CD8-positive, alpha-beta memory T cell (primary cell): ENCODE measurements at regions not wholly inside any gene's neighbourhood (a gene's known extent, or its start where the extent isn't known, plus 50 kb on each side); places are given as distances from the start of the nearest gene placed in this dataset.

ENCODE experiments used
- CTCF ChIA-PET: fragments of 350-600 bp; sonication (Branson Sonifier 250); formaldehyde crosslinking; loops from one replicate; lab custom pipeline; 2021; ENCODE audit warnings: antibody characterized with exemption; lab: Charles Lee
- POLR2A ChIA-PET: fragments of 350-600 bp; sonication (Branson Sonifier 250); formaldehyde crosslinking; loops from one replicate; lab custom pipeline; 2021; ENCODE audit warnings: antibody characterized with exemption; lab: Charles Lee
- DNase-seq, 5 donors: peaks; one replicate each; pipeline versions ENCODE4 v3.0.0 to v3.0.0-alpha.2; 2020 to 2022; ENCODE audit warnings: mixed read lengths in 1 of 5
- H3K27ac ChIP-seq: one replicate; pipeline ENCODE4 v1.7.0; 2013; ENCODE audit warnings: low read depth, mild to moderate bottlenecking, low read length, moderate library complexity
- H3K27me3 ChIP-seq: 2 replicates; pipeline ENCODE4 v1.7.0; 2013; ENCODE audit warnings: low read length, mild to moderate bottlenecking; ENCODE audit not compliant: insufficient read depth, poor library complexity, severe bottlenecking
- H3K36me3 ChIP-seq: 2 replicates; pipeline ENCODE4 v1.7.0; 2013; ENCODE audit warnings: mild to moderate bottlenecking, low read length, moderate library complexity; ENCODE audit not compliant: insufficient read depth
- H3K4me1 ChIP-seq: 2 replicates; pipeline ENCODE4 v1.7.0; 2013; ENCODE audit warnings: mild to moderate bottlenecking, low read length, moderate library complexity; ENCODE audit not compliant: insufficient read depth
- H3K4me3 ChIP-seq: 2 replicates; pipeline ENCODE4 v1.7.0; 2013; ENCODE audit warnings: mild to moderate bottlenecking, low read length
- H3K9me3 ChIP-seq: 2 replicates; pipeline ENCODE4 v1.7.0; 2013; ENCODE audit warnings: mild to moderate bottlenecking, low read length
- H3K27ac Mint-ChIP-seq, 8 donors: one replicate each; pipeline ENCODE4 v1.8.0; 2020 to 2021; ENCODE audit warnings: mixed read lengths in 8 of 8, mild to moderate bottlenecking in 6 of 8, inconsistent platforms in 3 of 8, moderate library complexity in 3 of 8
- H3K27me3 Mint-ChIP-seq, 2 donors: one replicate each; pipeline ENCODE4 v1.8.0; 2020 to 2021; ENCODE audit warnings: mixed read lengths in 2 of 2, mild to moderate bottlenecking in 1 of 2, moderate library complexity in 1 of 2
- H3K36me3 Mint-ChIP-seq, 3 donors: one replicate each; pipeline ENCODE4 v1.8.0; 2020 to 2021; ENCODE audit warnings: mixed read lengths in 3 of 3, inconsistent platforms in 1 of 3, mild to moderate bottlenecking in 1 of 3
- H3K4me1 Mint-ChIP-seq, 3 donors: one replicate each; pipeline ENCODE4 v1.8.0; 2020 to 2021; ENCODE audit warnings: mixed read lengths in 3 of 3, inconsistent platforms in 1 of 3, mild to moderate bottlenecking in 1 of 3
- H3K4me3 Mint-ChIP-seq, 7 donors: one replicate each; pipeline ENCODE4 v1.8.0; 2020 to 2021; ENCODE audit warnings: mixed read lengths in 7 of 7, mild to moderate bottlenecking in 6 of 7, moderate library complexity in 4 of 7, inconsistent platforms in 2 of 7
- H3K9me3 Mint-ChIP-seq, 5 donors: one replicate each; pipeline ENCODE4 v1.8.0; 2020 to 2022; ENCODE audit warnings: mixed read lengths in 5 of 5, mild to moderate bottlenecking in 3 of 5, moderate library complexity in 2 of 5, inconsistent platforms in 1 of 5

- Histone ChIP-seq H3K36me3 (peaks cover 8% of the 10 kb centered on the region), H3K4me1 (peaks cover 19% of the 10 kb centered on the region), H3K9me3 (no peaks in the 10 kb centered on the region), H3K27ac (no peak overlapping the region), H3K27me3 (no peaks in the 10 kb centered on the region), H3K4me3 (no peak overlapping the region)
- POLR2A ChIA-PET, result interaction anchor here (0.7 kb wide), 1 partner anchor 18 kb away, joined by 3 read pairs; no protein-coding TSS in a partner anchor
- no peak overlapping the region for H3K27ac Mint-ChIP-seq
- H3K9me3 Mint-ChIP-seq, result no peaks in the 10 kb centered on the region
- DNase-seq, result no peak
- peaks cover 0 to 21% (median 5%) of the 10 kb centered on the region in 3 donors for H3K36me3 Mint-ChIP-seq
- no peaks in the 10 kb centered on the region for H3K27me3 Mint-ChIP-seq
- CTCF ChIA-PET, result interaction anchor here (1.6 to 8.6 kb wide), 2 partner anchors 264 to 281 kb away, joined by 9 to 136 read pairs; no protein-coding TSS in a partner anchor
- peaks cover 16 to 22% (median 19%) of the 10 kb centered on the region in 3 donors for H3K4me1 Mint-ChIP-seq
- H3K4me3 Mint-ChIP-seq, result no peak overlapping the region
These were observed 58.4 kb downstream of the SLC25A47 start for GRCh38 chr14:100381395-100382105.

GRCh38 chr14:100382106-100382455 lies 58.9 kb downstream of the SLC25A47 start:
- H3K27ac ChIP-seq, result no peak overlapping the region
- Mint-ChIP-seq H3K27ac (no peak overlapping the region), H3K27me3 (no peaks in the 10 kb centered on the region), H3K4me1 (peaks cover 10 to 17% (median 14%) of the 10 kb centered on the region in 3 donors), H3K9me3 (no peaks in the 10 kb centered on the region), H3K4me3 (no peak overlapping the region), H3K36me3 (peaks cover 0 to 21% (median 5%) of the 10 kb centered on the region in 3 donors)
- POLR2A ChIA-PET, result no interaction called here
- peaks cover 14% of the 10 kb centered on the region for H3K4me1 ChIP-seq
- no peak overlapping the region for H3K4me3 ChIP-seq
- H3K27me3 ChIP-seq, result no peaks in the 10 kb centered on the region
- CTCF ChIA-PET, result interaction anchor here (1.5 to 8.6 kb wide), 5 partner anchors 14 to 281 kb away, joined by 3 to 136 read pairs (median 9); no protein-coding TSS in a partner anchor
- no peaks in the 10 kb centered on the region for H3K9me3 ChIP-seq
- DNase-seq, result no peak
- H3K36me3 ChIP-seq, result peaks cover 8% of the 10 kb centered on the region

GRCh38 chr14:100383727-100384158 lies 60.6 kb downstream of the SLC25A47 start:
- H3K4me1 Mint-ChIP-seq, result peaks cover 8 to 15% (median 11%) of the 10 kb centered on the region in 3 donors
- H3K36me3 Mint-ChIP-seq, result peaks cover 0 to 25% (median 5%) of the 10 kb centered on the region in 3 donors
- H3K27me3 Mint-ChIP-seq, result no peaks in the 10 kb centered on the region
- POLR2A ChIA-PET, result interaction anchor here (1.8 kb wide), 1 partner anchor 261 kb away, joined by 5 read pairs; no protein-coding TSS in a partner anchor
- no peak overlapping the region for H3K27ac ChIP-seq
- H3K27me3 ChIP-seq, result no peaks in the 10 kb centered on the region
- H3K36me3 ChIP-seq, result peaks cover 8% of the 10 kb centered on the region
- H3K4me3 ChIP-seq, result no peak overlapping the region
- CTCF ChIA-PET, result interaction anchor here (1.1 to 8.6 kb wide), 8 partner anchors 12 to 276 kb away, joined by 3 to 136 read pairs (median 6); no protein-coding TSS in a partner anchor
- H3K4me3 Mint-ChIP-seq, result no peak overlapping the region
- H3K9me3 ChIP-seq, result no peaks in the 10 kb centered on the region
- DNase-seq, result peak; percentile 51 to 78 (median 57)
- no peaks in the 10 kb centered on the region for H3K9me3 Mint-ChIP-seq
- H3K27ac Mint-ChIP-seq, result no peak overlapping the region
- peaks cover 12% of the 10 kb centered on the region for H3K4me1 ChIP-seq

GRCh38 chr14:100384277-100384676 lies 61.1 kb downstream of the SLC25A47 start:
- Mint-ChIP-seq H3K36me3 (peaks cover 0 to 27% (median 5%) of the 10 kb centered on the region in 3 donors), H3K4me3 (no peak overlapping the region), H3K27ac (peak overlapping the region in 1 of 8 donors; percentile 40), H3K9me3 (no peaks in the 10 kb centered on the region), H3K4me1 (peaks cover 8 to 15% (median 11%) of the 10 kb centered on the region in 3 donors), H3K27me3 (no peaks in the 10 kb centered on the region)
- CTCF ChIA-PET, result interaction anchor here (1.1 to 8.6 kb wide), 10 partner anchors 11 to 275 kb away, joined by 3 to 136 read pairs (median 6); no protein-coding TSS in a partner anchor
- no peak for DNase-seq
- Histone ChIP-seq H3K27me3 (no peaks in the 10 kb centered on the region), H3K4me1 (peaks cover 15% of the 10 kb centered on the region), H3K4me3 (no peak overlapping the region), H3K27ac (no peak overlapping the region), H3K36me3 (peaks cover 8% of the 10 kb centered on the region), H3K9me3 (no peaks in the 10 kb centered on the region)
- POLR2A ChIA-PET, result interaction anchor here (1.0 to 1.8 kb wide), 2 partner anchors 162 to 261 kb away, joined by 3 to 5 read pairs; no protein-coding TSS in a partner anchor

GRCh38 chr14:100384819-100385813 lies 62.0 kb downstream of the SLC25A47 start:
- POLR2A ChIA-PET, result interaction anchor here (1.0 to 1.8 kb wide), 2 partner anchors 161 to 260 kb away, joined by 3 to 5 read pairs; no protein-coding TSS in a partner anchor
- no peaks in the 10 kb centered on the region for H3K9me3 ChIP-seq
- no peak for DNase-seq
- CTCF ChIA-PET, result interaction anchor here (0.7 to 8.6 kb wide), 13 partner anchors 8 to 273 kb away, joined by 3 to 136 read pairs (median 5); no protein-coding TSS in a partner anchor
- H3K36me3 Mint-ChIP-seq, result peaks cover 0 to 33% (median 5%) of the 10 kb centered on the region in 3 donors
- H3K27me3 ChIP-seq, result no peaks in the 10 kb centered on the region
- H3K27ac Mint-ChIP-seq, result peak overlapping the region in 1 of 8 donors; percentile 40
- no peaks in the 10 kb centered on the region for H3K9me3 Mint-ChIP-seq
- H3K4me1 ChIP-seq, result peaks cover 15% of the 10 kb centered on the region
- peaks cover 8% of the 10 kb centered on the region for H3K36me3 ChIP-seq
- peaks cover 8 to 15% (median 15%) of the 10 kb centered on the region in 3 donors for H3K4me1 Mint-ChIP-seq
- H3K4me3 ChIP-seq, result no peak overlapping the region
- H3K27me3 Mint-ChIP-seq, result no peaks in the 10 kb centered on the region
- H3K4me3 Mint-ChIP-seq, result no peak overlapping the region
- no peak overlapping the region for H3K27ac ChIP-seq

- Histone ChIP-seq H3K4me3 (no peak overlapping the region), H3K4me1 (peaks cover 15% of the 10 kb centered on the region), H3K9me3 (no peaks in the 10 kb centered on the region), H3K27me3 (no peaks in the 10 kb centered on the region), H3K27ac (no peak overlapping the region), H3K36me3 (peaks cover 2% of the 10 kb centered on the region)
- H3K27me3 Mint-ChIP-seq, result no peaks in the 10 kb centered on the region
- DNase-seq, result no peak
- ChIA-PET CTCF (interaction anchor here (2.1 to 8.6 kb wide), 4 partner anchors 10 to 269 kb away, joined by 8 to 136 read pairs (median 23); no protein-coding TSS in a partner anchor), POLR2A (no interaction called here)
- H3K36me3 Mint-ChIP-seq, result peaks cover 0 to 33% (median 5%) of the 10 kb centered on the region in 3 donors
- H3K4me1 Mint-ChIP-seq, result peaks cover 9 to 18% (median 15%) of the 10 kb centered on the region in 3 donors
- no peak overlapping the region for H3K27ac Mint-ChIP-seq
- no peaks in the 10 kb centered on the region for H3K9me3 Mint-ChIP-seq
- no peak overlapping the region for H3K4me3 Mint-ChIP-seq
These were observed 63.0 kb downstream of the SLC25A47 start for GRCh38 chr14:100386121-100386520.

- H3K27me3 ChIP-seq, result no peaks in the 10 kb centered on the region
- DNase-seq, result no peak
- H3K4me3 Mint-ChIP-seq, result no peak overlapping the region
- no peaks in the 10 kb centered on the region for H3K9me3 ChIP-seq
- no peaks in the 10 kb centered on the region for H3K9me3 Mint-ChIP-seq
- no peaks in the 10 kb centered on the region for H3K36me3 ChIP-seq
- CTCF ChIA-PET, result interaction anchor here (1.2 to 8.6 kb wide), 4 partner anchors 9 to 269 kb away, joined by 3 to 136 read pairs (median 6); no protein-coding TSS in a partner anchor
- peaks cover 9 to 18% (median 15%) of the 10 kb centered on the region in 3 donors for H3K4me1 Mint-ChIP-seq
- peaks cover 15% of the 10 kb centered on the region for H3K4me1 ChIP-seq
- H3K4me3 ChIP-seq, result no peak overlapping the region
- POLR2A ChIA-PET, result no interaction called here
- H3K27ac Mint-ChIP-seq, result no peak overlapping the region
- H3K27ac ChIP-seq, result no peak overlapping the region
- no peaks in the 10 kb centered on the region for H3K27me3 Mint-ChIP-seq
- peaks cover 0 to 28% (median 5%) of the 10 kb centered on the region in 3 donors for H3K36me3 Mint-ChIP-seq
These were observed 63.7 kb downstream of the SLC25A47 start for GRCh38 chr14:100386846-100387245.
